ENCODE measurements at regions not wholly inside any gene's neighbourhood (a gene's known extent, or its start where the extent isn't known, plus 50 kb on each side); places are given as distances from the start of the nearest gene placed in this dataset.

GRCh38 chr15:70501849-70502248, 261.5 kb downstream of the UACA start:
- TF ChIP-seq POLR2A (IDR thresholded peaks at IDR 0.05) (no peak), CTCF (IDR thresholded peaks at IDR 0.05) (no peak)
- Histone ChIP-seq H3K4me1 (replicated peaks in 1 of 2) (peaks cover 10 to 17% of the 10 kb centered on the region in 2 donors), H3K36me3 (replicated peaks in 1 of 2) (no peaks in the 10 kb centered on the region), H3K9me3 (replicated peaks in 1 of 3) (no peaks in the 10 kb centered on the region), H3K27ac (no peak overlapping the region), H3K27me3 (no peaks in the 10 kb centered on the region), H3K4me3 (no peak overlapping the region)
- 91 to 96% (median 95%) methylated on average over 4 of the region's 4 CpGs for WGBS, 4 donors
- intact Hi-C loops (cut with DNase I): no loop called here
- DNase-seq: no peak

GRCh38 chr15:70501121-70501727, 262.1 kb downstream of the UACA start:
- H3K27me3 ChIP-seq: no peaks in the 10 kb centered on the region
- no peak for TF ChIP-seq CTCF (IDR thresholded peaks at IDR 0.05)
- TF ChIP-seq POLR2A (IDR thresholded peaks at IDR 0.05): no peak
- H3K27ac ChIP-seq: no peak overlapping the region
- intact Hi-C loops (cut with DNase I): no loop called here
- H3K36me3 ChIP-seq (replicated peaks in 1 of 2): no peaks in the 10 kb centered on the region
- no peak overlapping the region for H3K4me3 ChIP-seq
- no peaks in the 10 kb centered on the region for H3K9me3 ChIP-seq (replicated peaks in 1 of 3)
- DNase-seq: no peak
- peaks cover 10 to 17% of the 10 kb centered on the region in 2 donors for H3K4me1 ChIP-seq (replicated peaks in 1 of 2)
- WGBS, 4 donors: 80 to 91% (median 86%) methylated on average over 8 of the region's 8 CpGs

GRCh38 chr15:70499791-70500190, 263.6 kb downstream of the UACA start:
- H3K27ac ChIP-seq: no peak overlapping the region
- DNase-seq: no peak
- H3K4me3 ChIP-seq: no peak overlapping the region
- WGBS, 4 donors: 83 to 91% (median 88%) methylated on average over 3 to 4 of the region's 4 CpGs
- TF ChIP-seq CTCF (IDR thresholded peaks at IDR 0.05): no peak
- no peak for TF ChIP-seq POLR2A (IDR thresholded peaks at IDR 0.05)
- no peaks in the 10 kb centered on the region for H3K9me3 ChIP-seq (replicated peaks in 1 of 3)
- intact Hi-C loops (cut with DNase I): loop anchor here in 1 of 2 donors (10.0 kb wide), 1 partner anchor 1025 kb away; no protein-coding TSS in a partner anchor
- no peaks in the 10 kb centered on the region for H3K36me3 ChIP-seq (replicated peaks in 1 of 2)
- H3K4me1 ChIP-seq (replicated peaks in 1 of 2): peaks cover 4 to 17% of the 10 kb centered on the region in 2 donors
- no peaks in the 10 kb centered on the region for H3K27me3 ChIP-seq

GRCh38 chr15:70498096-70498626, 265.2 kb downstream of the UACA start:
- H3K27ac ChIP-seq: no peak overlapping the region
- H3K4me3 ChIP-seq: no peak overlapping the region
- TF ChIP-seq CTCF (IDR thresholded peaks at IDR 0.05) (no peak), POLR2A (IDR thresholded peaks at IDR 0.05) (no peak)
- WGBS, 4 donors: 81 to 97% (median 95%) methylated on average over 9 to 12 of the region's 12 CpGs
- H3K9me3 ChIP-seq (replicated peaks in 1 of 3): no peaks in the 10 kb centered on the region
- no peak for DNase-seq
- no peaks in the 10 kb centered on the region for H3K27me3 ChIP-seq
- H3K36me3 ChIP-seq (replicated peaks in 1 of 2): no peaks in the 10 kb centered on the region
- H3K4me1 ChIP-seq (replicated peaks in 1 of 2): peaks cover 0 to 1% of the 10 kb centered on the region in 2 donors
- intact Hi-C loops (cut with DNase I): loop anchor here in 1 of 2 donors (10.0 kb wide), 1 partner anchor 1023 kb away; no protein-coding TSS in a partner anchor
